GM19372 (cell line): ENCODE measurements at regions not wholly inside any gene's neighbourhood (a gene's known extent, or its start where the extent isn't known, plus 50 kb on each side); places are given as distances from the start of the nearest gene placed in this dataset.
"Not testable (repeated sequence)": the region's sequence is repeated elsewhere in the genome, so short reads cannot be mapped to it uniquely, and the experiment has no call there.

Experiments
- ATAC-seq: cut with Tn5 transposase; IDR thresholded peaks from one replicate; pipeline ENCODE4 v1.9.1; 2021; ENCODE audit warnings: mild to moderate bottlenecking, low read depth, moderate library complexity; ENCODE audit not compliant: unreplicated experiment

GRCh38 chr20:19024296-19025035 is 188.0 kb upstream of the SLC24A3 start:
- no peak for ATAC-seq

GRCh38 chr20:19025430-19026120 is 186.9 kb upstream of the SLC24A3 start:
- no peak for ATAC-seq

GRCh38 chr20:19026121-19026878 is 186.1 kb upstream of the SLC24A3 start:
- peak; percentile 70 for ATAC-seq

GRCh38 chr20:19026901-19027644 is 185.4 kb upstream of the SLC24A3 start:
- ATAC-seq: no peak

GRCh38 chr20:19027971-19028370 is 184.5 kb upstream of the SLC24A3 start:
- ATAC-seq: no peak

GRCh38 chr20:19041787-19042186 is 170.7 kb upstream of the SLC24A3 start:
- no peak for ATAC-seq

- ATAC-seq: no peak
Measured at GRCh38 chr20:19045371-19045770, 167.1 kb upstream of the SLC24A3 start.

GRCh38 chr20:19047040-19047950 is 165.1 kb upstream of the SLC24A3 start:
- ATAC-seq: no peak

GRCh38 chr20:19047951-19048296 is 164.5 kb upstream of the SLC24A3 start:
- no peak for ATAC-seq

- no peak for ATAC-seq
Measured at GRCh38 chr20:19048995-19049501, 163.4 kb upstream of the SLC24A3 start.

- ATAC-seq: no peak
Measured at GRCh38 chr20:19049514-19049913, 162.9 kb upstream of the SLC24A3 start.

- no peak for ATAC-seq
Measured at GRCh38 chr20:19056909-19057308, 155.5 kb upstream of the SLC24A3 start.

GRCh38 chr20:19064788-19065187 is 147.7 kb upstream of the SLC24A3 start:
- ATAC-seq: not testable (repeated sequence)

GRCh38 chr20:19067986-19068385 is 144.5 kb upstream of the SLC24A3 start:
- ATAC-seq: no peak

GRCh38 chr20:19070026-19070425 is 142.4 kb upstream of the SLC24A3 start:
- no peak for ATAC-seq

- ATAC-seq: no peak
Measured at GRCh38 chr20:19070681-19071445, 141.6 kb upstream of the SLC24A3 start.

- no peak for ATAC-seq
Measured at GRCh38 chr20:19071446-19071725, 141.1 kb upstream of the SLC24A3 start.

GRCh38 chr20:19071902-19072498 is 140.4 kb upstream of the SLC24A3 start:
- no peak for ATAC-seq

- ATAC-seq: no peak
Measured at GRCh38 chr20:19072988-19073387, 139.5 kb upstream of the SLC24A3 start.
